K562 (cell line): ENCODE measurements at regions not wholly inside any gene's neighbourhood (a gene's known extent, or its start where the extent isn't known, plus 50 kb on each side); places are given as distances from the start of the nearest gene placed in this dataset.

Source experiments
- ATAC-seq: fragments of 200-7000 bp; cut with Tn5 transposase; 3 replicates; pipeline ENCODE4 v1.9.1; 2020; ENCODE audit warnings: moderate library complexity
- BruUV-seq: library from RNA; stranded (reverse); fragments of 400-500 nt; replicated peaks from 2 replicates; lab custom pipeline; 2021; lab: Mats Ljungman, UMichigan
- CTCF ChIA-PET: fragments of 300-600 bp; formaldehyde crosslinking; extraction: SDS; loops from one replicate; lab custom pipeline; 2021; ENCODE audit warnings: low intra/inter-chr PET ratio; lab: Yijun Ruan, JAX
- POLR2A ChIA-PET: fragments of 300-600, 350-650 bp; sonication (Branson Sonifier 250); formaldehyde crosslinking; extraction: SDS; loops from one replicate; lab custom pipeline; 2021; ENCODE audit warnings: antibody characterized with exemption, inconsistent platforms; lab: Yijun Ruan, JAX
- DNase-seq, 4 experiments: peaks; one replicate each; pipeline versions ENCODE4 v3.0.0 to v3.0.0-alpha.2; 2011 to 2018; ENCODE audit warnings: low spot score in 3 of 4, mixed read lengths in 3 of 4; ENCODE audit errors: extremely low read depth in 1 of 4
- FAIRE-seq: peaks from 2 replicates; lab custom pipeline; 2011; peaks lifted over from hg19 to GRCh38; lab: Jason Lieb, UNC
- H2AFZ ChIP-seq: 2 replicates; pipeline ENCODE4 v1.6.0; 2011; ENCODE audit warnings: low read depth, low read length, control low read depth, inconsistent platforms
- H3K27ac ChIP-seq: fragments of 200-600 bp; 3 replicates; pipeline ENCODE4 v1.8.0; 2011; ENCODE audit warnings: low read depth, mild to moderate bottlenecking, control low read depth, inconsistent platforms, low read length, moderate library complexity, mixed read lengths; ENCODE audit errors: extremely low read depth
- H3K27me3 ChIP-seq, 2 experiments: fragments of 300-600 bp in 1 of 2; 2 replicates in 1 of 2; 3 replicates in 1 of 2; pipeline versions ENCODE4 v1.6.0 to v1.8.0; 2011; ENCODE audit warnings: inconsistent platforms in 2 of 2, low read length in 2 of 2, mild to moderate bottlenecking in 1 of 2, mixed read lengths in 1 of 2, moderate library complexity in 1 of 2; ENCODE audit not compliant: control insufficient read depth in 2 of 2, insufficient read depth in 2 of 2
- H3K36me3 ChIP-seq: fragments of 300-600 bp; 3 replicates; pipeline ENCODE4 v1.8.0; 2011; ENCODE audit warnings: mild to moderate bottlenecking, low read length, inconsistent platforms; ENCODE audit not compliant: control insufficient read depth, insufficient read depth
- H3K4me1 ChIP-seq, 2 experiments: fragments of 200-600 bp in 1 of 2; replicated peaks in 1 of 2; 2 replicates in 1 of 2; 3 replicates in 1 of 2; pipeline versions ENCODE4 v1.5.1 to v1.8.0; 2011; ENCODE audit warnings: inconsistent platforms in 2 of 2, low read length in 2 of 2, mild to moderate bottlenecking in 1 of 2, mixed read lengths in 1 of 2, moderate library complexity in 1 of 2; ENCODE audit not compliant: control insufficient read depth in 2 of 2, insufficient read depth in 2 of 2
- H3K4me2 ChIP-seq: 2 replicates; pipeline ENCODE4 v1.6.1; 2011; ENCODE audit warnings: low read length, control low read depth, inconsistent platforms, mixed read lengths; ENCODE audit not compliant: insufficient read depth
- H3K4me3 ChIP-seq: fragments of 200-600 bp; sonication (generic), shearing (Covaris generic); 2 replicates; pipeline ENCODE4 v1.5.1; 2016; ENCODE audit warnings: control low read depth, inconsistent platforms
- H3K79me2 ChIP-seq: fragments of 200-600 bp; 3 replicates; pipeline ENCODE4 v1.8.0; 2011; ENCODE audit warnings: low read length, inconsistent platforms; ENCODE audit not compliant: control insufficient read depth, insufficient read depth
- H3K9ac ChIP-seq, 2 experiments: 2 replicates each; pipeline versions ENCODE4 v1.6.0 to v1.6.1; 2011; ENCODE audit warnings: low read depth in 2 of 2, low read length in 2 of 2, control low read depth in 1 of 2, inconsistent platforms in 1 of 2, mild to moderate bottlenecking in 1 of 2, mixed read lengths in 1 of 2; ENCODE audit not compliant: insufficient read depth in 1 of 2
- H3K9me1 ChIP-seq: one replicate; pipeline ENCODE4 v1.6.0; 2011; ENCODE audit warnings: inconsistent platforms, mild to moderate bottlenecking, low read length, moderate library complexity; ENCODE audit not compliant: control insufficient read depth, insufficient read depth
- H3K9me3 ChIP-seq: replicated peaks from 2 replicates; pipeline ENCODE4 v1.5.1; 2011; ENCODE audit warnings: low read depth, low read length, inconsistent platforms; ENCODE audit not compliant: control insufficient read depth, insufficient read depth
- H4K20me1 ChIP-seq: replicated peaks from 2 replicates; pipeline ENCODE4 v1.6.1; 2011; ENCODE audit warnings: low read length, inconsistent platforms, mixed read lengths; ENCODE audit not compliant: control insufficient read depth, insufficient read depth
- KAT2B ChIP-seq: IDR thresholded peaks from one replicate; pipeline ENCODE4 v1.6.1; 2012; ENCODE audit warnings: low read depth, mild to moderate bottlenecking, control low read depth, inconsistent platforms, low read length, moderate library complexity
- L3MBTL2 ChIP-seq: fragments of 450-650 bp; IDR thresholded peaks from 2 replicates; pipeline ENCODE4 v1.6.1; 2016; ENCODE audit warnings: mild to moderate bottlenecking, moderate library complexity
- POLR2AphosphoS5 ChIP-seq: IDR thresholded peaks from 2 replicates; pipeline ENCODE4 v1.6.1; 2011; ENCODE audit warnings: mild to moderate bottlenecking, low read depth, low read length, moderate library complexity; ENCODE audit not compliant: control insufficient read depth, insufficient read depth
- RAD21 ChIP-seq, 2 experiments: fragments of 250-450 bp in 1 of 2; fragments of 450-650 bp in 1 of 2; sonication (Bioruptor Pico) in 1 of 2; formaldehyde crosslinking in 1 of 2; IDR thresholded peaks in 1 of 2; conservative IDR thresholded peaks in 1 of 2; 2 replicates each; pipeline versions ENCODE4 v1.4.0 to v1.8.0; 2020 to 2022; ENCODE audit warnings: mild to moderate bottlenecking in 2 of 2, moderate library complexity in 1 of 2
- WGBS: fragments of 100-300 bp; shearing (Covaris generic); methylation state at CpG from one replicate; pipeline ENCODE4 v1.1.6; 2016; ENCODE audit warnings: low coverage, mixed read lengths; ENCODE audit not compliant: insufficient coverage; ENCODE audit errors: missing lambda C conversion rate; 5-methylcytosine and 5-hydroxymethylcytosine counted together
- in situ Hi-C: fragments of 300-500 bp; cut with MboI; formaldehyde crosslinking; loops from 4 replicates; pipeline ENCODE4 v1.15.0; 2018; ENCODE audit warnings: inconsistent platforms, mixed read lengths
- intact Hi-C: fragments of 100-400 bp; cut with micrococcal nuclease; formaldehyde crosslinking; loops from 2 replicates; pipeline ENCODE4 v1.14.2; 2022
- TF ChIP-seq, protein P1 (sequence below): fragments of 250-450 bp; sonication (Bioruptor Pico); IDR thresholded peaks from 2 replicates; pipeline ENCODE4 v1.5.0; 2020; ENCODE audit warnings: mild to moderate bottlenecking, borderline replicate concordance

DNA sequence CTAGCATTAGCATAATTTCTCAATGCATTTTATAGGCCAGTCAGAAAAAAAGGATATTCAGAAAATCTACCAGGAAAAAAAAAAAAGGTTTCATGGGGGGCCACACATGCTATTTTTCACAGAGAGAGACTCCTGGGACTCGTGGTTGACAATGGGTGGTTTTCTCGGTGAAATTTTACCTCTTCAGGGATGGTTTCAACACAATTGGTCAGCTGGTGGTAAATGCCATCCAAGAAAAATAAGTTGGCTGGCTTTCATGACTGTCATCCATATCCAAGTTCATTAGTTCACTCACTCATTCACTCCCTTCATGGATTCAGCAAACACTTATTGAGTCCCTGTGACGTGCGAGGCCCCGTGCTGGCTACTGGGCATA is 217.3 kb downstream of the SHQ1 start:
- Histone ChIP-seq H3K27me3 (no peaks in the 10 kb centered on the region), H2AFZ (no peak overlapping the region), H3K4me3 (no peak overlapping the region), H3K27ac (no peak overlapping the region), H3K9me3 (no peaks in the 10 kb centered on the region), H4K20me1 (no peaks in the 10 kb centered on the region), H3K9ac (no peak overlapping the region), H3K4me1 (peaks cover 4 to 5% of the 10 kb centered on the region in 2 experiments; a peak in 3 of 5 replicates), H3K79me2 (no peaks in the 10 kb centered on the region), H3K4me2 (no peak overlapping the region), H3K36me3 (no peaks in the 10 kb centered on the region), H3K9me1 (no peaks in the 10 kb centered on the region)
- ChIA-PET CTCF (no interaction called here), POLR2A (interaction anchor here (0.6 kb wide), 1 partner anchor 365 kb away, joined by 3 read pairs; no protein-coding TSS in a partner anchor)
- DNase-seq: no peak
- intact Hi-C loops: no loop called here
- ATAC-seq: no peak
- FAIRE-seq: no peak
- TF ChIP-seq POLR2AphosphoS5: no peak
- no TSS peak for BruUV-seq
- in situ Hi-C loops: no loop called here
- 83% methylated on average over 5 of the region's 5 CpGs for WGBS

DNA sequence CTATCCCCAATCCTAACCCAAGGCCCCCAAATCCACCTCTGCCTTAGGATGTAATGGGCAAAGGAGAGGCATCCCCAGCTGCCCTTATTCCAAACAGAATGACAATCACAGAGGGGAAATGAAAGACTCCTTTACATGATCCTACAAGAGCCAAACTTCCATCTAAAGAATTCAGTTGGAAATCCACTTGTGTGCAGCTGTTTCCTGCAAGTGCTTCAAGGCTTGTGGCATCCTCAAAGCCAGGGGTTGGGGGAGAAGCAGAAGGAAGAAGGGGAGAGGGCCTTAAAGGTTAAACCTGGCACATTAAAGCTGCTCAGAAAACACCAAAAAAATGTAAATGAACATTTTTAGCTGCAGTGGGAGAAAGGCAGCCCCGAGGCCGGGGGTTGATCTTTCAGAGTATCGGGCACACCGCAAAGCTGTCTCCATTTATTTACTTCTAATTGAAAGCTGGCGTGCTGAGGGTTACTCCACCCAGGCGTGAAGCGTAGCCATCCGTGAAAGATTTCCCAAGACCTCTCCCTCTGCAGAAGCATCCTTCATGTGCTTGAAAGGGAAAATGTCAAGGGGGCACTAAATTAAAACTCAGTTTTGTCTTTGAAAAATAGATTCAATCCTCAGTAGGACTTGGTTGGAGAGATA is 217.8 kb downstream of the SHQ1 start:
- H4K20me1 ChIP-seq: no peaks in the 10 kb centered on the region
- no peak overlapping the region for H3K9ac ChIP-seq
- H3K4me3 ChIP-seq: no peak overlapping the region
- intact Hi-C loops (no loop called here), in situ Hi-C loops (no loop called here)
- no peak overlapping the region for H3K27ac ChIP-seq
- WGBS: 84% methylated on average over 7 of the region's 8 CpGs
- no peaks in the 10 kb centered on the region for H3K9me3 ChIP-seq
- H3K27me3 ChIP-seq: no peaks in the 10 kb centered on the region
- no peak for TF ChIP-seq L3MBTL2
- TF ChIP-seq, protein P1, sequence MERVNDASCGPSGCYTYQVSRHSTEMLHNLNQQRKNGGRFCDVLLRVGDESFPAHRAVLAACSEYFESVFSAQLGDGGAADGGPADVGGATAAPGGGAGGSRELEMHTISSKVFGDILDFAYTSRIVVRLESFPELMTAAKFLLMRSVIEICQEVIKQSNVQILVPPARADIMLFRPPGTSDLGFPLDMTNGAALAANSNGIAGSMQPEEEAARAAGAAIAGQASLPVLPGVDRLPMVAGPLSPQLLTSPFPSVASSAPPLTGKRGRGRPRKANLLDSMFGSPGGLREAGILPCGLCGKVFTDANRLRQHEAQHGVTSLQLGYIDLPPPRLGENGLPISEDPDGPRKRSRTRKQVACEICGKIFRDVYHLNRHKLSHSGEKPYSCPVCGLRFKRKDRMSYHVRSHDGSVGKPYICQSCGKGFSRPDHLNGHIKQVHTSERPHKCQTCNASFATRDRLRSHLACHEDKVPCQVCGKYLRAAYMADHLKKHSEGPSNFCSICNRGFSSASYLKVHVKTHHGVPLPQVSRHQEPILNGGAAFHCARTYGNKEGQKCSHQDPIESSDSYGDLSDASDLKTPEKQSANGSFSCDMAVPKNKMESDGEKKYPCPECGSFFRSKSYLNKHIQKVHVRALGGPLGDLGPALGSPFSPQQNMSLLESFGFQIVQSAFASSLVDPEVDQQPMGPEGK (CRISPR knock-in tag): no peak
- no peak for TF ChIP-seq RAD21 (CRISPR knock-in tag; conservative IDR thresholded peaks at IDR 0.05 in 1 of 2, IDR thresholded peaks at IDR 0.05 in 1 of 2)
- TF ChIP-seq KAT2B: no peak
- DNase-seq: no peak
- H3K4me2 ChIP-seq: no peak overlapping the region
- H3K9me1 ChIP-seq: no peaks in the 10 kb centered on the region
- H3K4me1 ChIP-seq: peaks cover 4 to 5% of the 10 kb centered on the region in 2 experiments; a peak in 3 of 5 replicates
- FAIRE-seq: no peak
- no peaks in the 10 kb centered on the region for H3K79me2 ChIP-seq
- no peak overlapping the region for H2AFZ ChIP-seq
- no peaks in the 10 kb centered on the region for H3K36me3 ChIP-seq
- no TSS peak for BruUV-seq
- ChIA-PET POLR2A (interaction anchor here (0.6 kb wide), 1 partner anchor 365 kb away, joined by 3 read pairs; no protein-coding TSS in a partner anchor), CTCF (no interaction called here)
- ATAC-seq: no peak
